22Rv1 (cell line): ENCODE measurements at regions not wholly inside any gene's neighbourhood (a gene's known extent, or its start where the extent isn't known, plus 50 kb on each side); places are given as distances from the start of the nearest gene placed in this dataset.

ENCODE experiments used
- CTCF ChIP-seq: fragments of 450-650 bp; IDR thresholded peaks from 2 replicates; pipeline ENCODE4 v1.5.1; 2017; ENCODE audit warnings: mild to moderate bottlenecking
- ZFX ChIP-seq: fragments of 450-650 bp; IDR thresholded peaks from 2 replicates; pipeline ENCODE4 v1.6.1; 2017; ENCODE audit warnings: antibody characterized with exemption, borderline replicate concordance

GRCh38 chr13:73590795-73591194 is 532.0 kb downstream of the KLF5 start:
- TF ChIP-seq CTCF (no peak), ZFX (no peak)
